Stimulated activated CD8-positive, alpha-beta memory T cell treated with anti-CD3 and anti-CD28 coated beads, Interleukin-4, amount 100 ng/mL, for 48 hours (primary cell): ENCODE measurements at regions not wholly inside any gene's neighbourhood (a gene's known extent, or its start where the extent isn't known, plus 50 kb on each side); places are given as distances from the start of the nearest gene placed in this dataset.

ENCODE experiments used
- DNase-seq: peaks from one replicate; pipeline ENCODE4 v3.0.0-alpha.2; 2020

DNA sequence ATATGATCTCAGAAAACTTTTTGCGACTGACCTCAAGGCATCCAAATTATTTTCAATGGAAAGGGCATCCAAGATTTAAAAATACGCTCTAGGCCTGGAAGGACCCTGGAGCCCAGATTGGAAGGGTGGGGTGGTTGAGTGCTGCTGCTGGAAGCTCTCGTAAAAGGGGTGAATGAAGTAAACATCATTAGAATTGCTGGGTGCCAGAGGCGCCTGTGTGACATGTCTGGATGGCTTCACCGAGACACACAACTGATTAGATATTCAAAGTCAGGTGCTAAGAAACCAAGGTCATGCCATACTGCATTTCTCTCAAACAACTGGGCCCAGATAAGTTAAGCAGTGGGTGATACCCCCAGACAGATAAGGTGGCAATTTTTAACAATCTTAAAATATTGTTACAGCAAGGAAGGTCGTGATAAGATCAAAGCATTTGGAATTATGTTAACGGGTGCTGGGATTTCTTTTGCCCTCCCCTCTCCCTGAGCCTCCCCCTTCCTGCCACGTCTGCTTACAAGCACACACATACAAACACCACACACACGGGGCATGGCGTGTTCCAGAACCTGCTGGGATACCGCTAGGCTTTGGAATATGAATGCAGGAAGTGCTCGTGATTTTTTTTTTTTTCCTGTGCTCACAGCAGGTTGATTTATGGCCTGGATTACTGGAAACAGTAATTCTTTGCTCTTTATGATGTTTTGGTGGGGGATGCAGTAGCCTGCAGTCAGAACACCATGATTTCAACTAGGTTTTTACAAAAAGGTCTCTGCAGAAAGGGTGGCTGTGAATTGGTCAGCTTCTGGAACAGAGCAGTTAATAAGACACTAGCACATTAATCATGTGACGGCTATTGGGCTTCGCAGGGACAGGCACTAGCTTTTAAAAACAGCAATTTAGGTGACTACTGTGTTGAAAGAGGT lies 551.2 kb downstream of the QKI start:
- DNase-seq = no peak

DNA sequence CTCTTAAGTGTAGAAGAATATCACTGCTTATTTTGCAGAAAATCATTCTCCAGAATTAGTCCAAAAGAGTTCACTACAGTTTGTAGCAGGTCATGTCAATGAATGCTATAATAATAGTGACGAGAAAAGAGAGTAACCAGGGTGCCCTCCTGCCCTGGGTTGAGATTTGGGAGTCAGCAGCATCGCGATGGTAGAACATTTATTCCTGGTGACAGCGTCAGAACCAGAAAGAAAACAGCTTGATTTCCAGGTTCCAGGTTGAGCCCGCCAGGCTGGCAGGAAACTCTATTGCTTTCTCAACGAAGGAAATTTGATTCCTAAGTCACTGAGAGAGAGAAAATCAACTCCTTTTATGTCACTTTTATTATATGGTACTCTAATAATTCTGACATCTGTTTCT lies 550.3 kb downstream of the QKI start:
- no peak for DNase-seq

DNA sequence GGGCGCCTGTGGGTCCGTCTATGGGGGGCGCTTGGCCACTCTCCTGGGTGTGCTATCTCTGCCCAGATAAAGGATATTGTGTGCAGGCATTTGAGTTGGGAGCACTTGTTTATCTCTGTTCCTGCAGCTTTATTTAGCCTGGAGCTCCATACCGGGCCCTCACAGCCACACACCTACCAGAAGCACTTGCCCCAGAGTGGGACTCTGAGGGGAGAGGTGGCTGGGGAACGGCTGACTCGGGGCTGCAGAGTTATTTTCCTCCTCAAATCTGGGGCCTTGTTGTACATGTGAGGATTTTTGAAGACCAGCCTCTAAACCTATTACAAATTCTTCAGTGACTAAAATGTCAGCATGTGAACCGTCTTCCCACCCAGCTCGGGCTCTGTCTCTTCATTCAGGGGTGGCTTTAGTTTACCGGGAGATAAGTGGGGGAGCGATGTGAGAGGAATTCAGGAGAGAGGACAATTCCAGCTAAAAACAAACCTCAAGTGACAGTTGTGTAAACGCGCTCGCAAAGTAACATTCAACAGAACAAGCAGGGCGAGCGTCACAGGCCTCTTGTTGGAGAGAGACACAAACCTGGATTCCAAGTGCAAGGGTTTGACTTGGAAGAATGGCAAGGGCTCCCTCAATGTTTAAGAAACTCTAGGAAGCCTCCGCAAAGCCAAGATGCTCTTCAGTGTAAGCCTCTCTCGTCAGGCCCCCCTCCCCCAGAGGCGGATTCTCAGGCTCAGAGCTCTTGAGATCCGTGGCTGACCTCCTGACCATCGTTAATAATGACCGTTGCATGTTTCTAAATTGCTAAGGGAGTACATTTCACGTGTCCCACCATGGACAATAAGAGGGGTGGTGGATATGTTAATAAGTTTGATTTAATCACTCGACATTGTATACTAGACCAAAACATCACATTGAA lies 548.9 kb downstream of the QKI start:
- DNase-seq = no peak

DNA sequence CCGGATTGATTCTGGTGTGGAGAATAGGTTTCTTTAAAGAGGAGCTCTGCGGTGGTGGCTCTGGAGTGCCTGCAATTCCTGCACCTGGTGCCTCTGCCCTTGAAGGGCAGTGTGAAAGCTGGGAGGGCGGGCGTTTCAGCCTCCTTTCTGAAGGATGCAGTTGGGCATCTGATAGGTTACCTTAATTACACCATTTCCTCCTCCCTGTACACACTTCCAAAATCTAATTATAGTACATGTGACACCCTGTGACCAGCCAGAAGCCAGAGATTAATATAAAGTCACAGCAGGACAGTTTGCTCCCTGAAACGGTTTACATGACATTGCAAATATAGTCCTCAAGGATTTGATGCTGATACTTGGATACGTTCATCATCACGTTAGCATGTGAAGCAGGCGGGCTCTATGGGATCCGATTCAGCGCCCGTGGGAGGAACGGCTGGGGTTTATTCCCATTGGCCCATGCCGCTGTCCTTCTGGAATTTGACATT lies 548.2 kb downstream of the QKI start:
- DNase-seq = no peak

DNA sequence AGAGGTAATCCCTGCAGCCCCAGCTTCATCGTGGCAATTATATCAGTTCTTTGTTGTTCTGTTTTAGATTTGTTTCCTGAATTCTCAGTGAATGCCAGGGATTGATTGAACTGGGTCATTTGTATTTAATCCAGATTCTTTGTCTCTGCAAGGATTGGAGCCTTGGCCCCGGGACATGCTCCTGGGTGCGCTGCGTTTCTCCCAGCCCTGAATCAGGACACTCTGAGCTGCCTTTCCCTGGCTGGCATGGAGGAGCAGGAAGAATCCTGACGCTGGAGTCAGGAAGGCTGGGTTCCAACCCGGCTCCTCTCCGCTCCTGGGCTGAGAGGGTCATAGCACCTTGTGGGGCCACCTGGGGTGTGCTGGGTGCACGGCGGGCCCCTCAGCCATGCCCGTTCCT lies 545.6 kb downstream of the QKI start:
- DNase-seq = no peak

DNA sequence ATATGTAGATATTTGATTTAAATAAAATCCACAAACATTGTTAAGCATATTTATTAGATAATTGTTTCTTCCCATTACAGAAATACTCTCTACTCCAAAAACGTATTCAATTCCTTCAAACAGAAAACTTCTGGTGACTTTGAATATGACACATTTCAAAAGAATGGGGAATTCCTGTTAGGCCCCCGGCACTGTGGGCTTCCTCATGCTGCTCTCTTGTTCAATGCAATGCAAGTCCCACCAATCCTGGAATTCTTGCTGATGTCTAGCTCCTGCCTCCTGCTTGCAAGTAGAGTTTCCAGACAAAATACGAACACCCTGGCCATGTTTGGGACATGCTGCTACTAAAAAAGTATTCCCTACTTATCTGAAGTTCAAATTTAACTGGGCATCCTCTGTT lies 544.1 kb downstream of the QKI start:
- no peak for DNase-seq

DNA sequence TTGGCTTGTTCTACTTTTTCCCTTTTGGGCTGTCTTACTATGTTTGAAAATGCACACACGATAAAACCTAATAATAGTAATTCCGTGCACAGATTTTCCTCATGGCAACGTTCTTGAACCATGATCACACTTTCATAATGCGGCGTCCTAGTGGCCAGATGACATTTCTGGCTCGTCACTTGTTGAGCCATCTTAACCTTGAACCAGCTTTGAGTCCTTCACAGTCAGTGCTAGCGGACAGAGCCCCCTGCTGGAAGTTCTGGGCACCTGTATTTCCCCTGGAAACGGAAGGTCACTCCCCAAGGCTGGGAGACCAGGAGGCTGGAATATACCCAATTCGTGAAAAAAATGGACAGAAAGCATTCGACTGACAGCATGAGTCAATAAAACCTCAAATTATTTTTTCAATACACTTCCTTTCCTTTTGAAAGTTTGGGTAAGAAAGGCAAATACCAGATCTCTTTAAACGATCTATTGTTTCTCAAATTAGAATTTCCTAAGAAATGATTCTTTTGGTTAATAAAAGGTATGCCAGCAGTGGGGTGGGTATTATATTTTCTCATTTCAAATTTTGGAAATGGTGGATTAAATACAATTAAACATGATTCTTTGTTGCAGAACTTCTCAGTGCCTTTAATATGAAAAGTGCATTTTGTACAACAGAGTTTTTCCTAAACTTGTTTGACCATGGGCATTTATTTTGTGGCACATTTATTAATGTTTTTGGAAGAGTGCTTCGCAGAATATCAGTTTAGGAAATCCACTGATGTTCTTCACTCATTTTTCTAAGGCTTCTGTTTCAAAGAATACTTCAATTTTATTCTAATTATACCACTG lies 542.3 kb downstream of the QKI start:
- DNase-seq = peak; percentile 73

DNA sequence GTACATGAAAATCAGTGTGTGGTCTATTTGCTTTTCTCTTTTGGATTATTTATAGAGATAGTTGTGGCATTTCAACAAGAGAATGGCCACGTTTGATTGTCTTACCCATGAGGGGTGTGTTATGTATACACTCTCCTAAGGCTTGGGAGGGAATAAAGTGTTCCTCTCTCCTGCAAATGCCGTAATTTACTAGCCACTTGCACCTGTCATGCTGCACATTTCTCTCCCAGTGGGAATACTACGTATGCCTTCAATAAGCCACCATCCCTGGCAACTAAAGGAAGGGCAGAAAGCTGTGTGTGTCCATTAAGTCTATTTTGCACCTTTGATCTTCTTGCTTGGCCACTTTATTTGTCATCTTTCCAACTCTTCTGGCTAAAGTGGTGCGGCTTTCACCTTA lies 541.2 kb downstream of the QKI start:
- DNase-seq = no peak

DNA sequence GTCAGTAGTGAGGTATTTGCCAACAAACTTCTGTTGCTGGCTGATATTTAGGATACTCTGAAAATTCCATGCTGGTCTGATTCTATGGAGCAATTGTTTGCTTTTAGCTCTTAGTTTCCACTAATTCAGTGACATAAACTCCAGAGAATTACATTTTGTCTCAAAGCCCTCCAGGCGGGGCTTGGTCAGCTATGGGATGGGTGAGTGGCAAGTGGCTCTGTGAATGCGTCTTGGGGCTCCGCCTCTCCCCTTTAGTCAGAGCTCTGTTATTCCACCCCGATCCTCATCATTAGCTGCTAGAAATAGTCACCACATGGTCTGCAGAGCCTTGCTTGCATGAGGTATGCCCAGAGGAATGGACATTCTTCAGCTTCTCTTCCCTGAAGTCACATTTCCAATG lies 540.6 kb downstream of the QKI start:
- no peak for DNase-seq

DNA sequence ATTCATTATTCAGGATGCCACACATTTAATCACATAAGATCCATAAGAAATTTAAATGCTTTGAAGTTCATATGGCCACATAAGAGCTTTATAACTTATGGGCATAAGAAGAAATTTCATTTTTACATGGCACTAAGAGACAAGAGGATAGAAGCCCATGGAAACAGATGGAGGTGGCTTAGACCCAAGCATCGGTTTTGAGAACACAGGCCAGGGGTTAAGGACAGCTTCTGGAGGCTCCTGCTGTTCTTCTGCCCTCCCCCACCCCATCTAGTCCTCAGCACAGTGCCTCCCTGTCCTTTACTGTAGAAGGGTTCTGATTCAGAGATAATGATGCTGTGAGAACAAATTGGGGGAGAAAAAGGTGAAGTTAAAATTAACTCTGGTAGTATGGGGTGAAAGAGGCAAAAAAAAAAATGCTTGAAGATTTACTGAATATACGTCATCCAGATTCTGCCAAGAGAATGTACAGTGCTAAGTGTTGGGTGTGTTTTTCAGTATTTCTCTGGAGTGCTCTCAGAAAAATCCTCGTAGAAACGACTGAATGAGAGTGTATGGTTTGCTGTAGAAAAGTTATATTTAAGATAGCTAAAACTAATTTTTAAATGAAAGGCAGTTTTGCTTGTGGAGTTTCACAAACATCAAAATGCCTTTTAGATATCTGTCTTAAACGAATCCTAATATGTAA lies 539.7 kb downstream of the QKI start:
- no peak for DNase-seq

DNA sequence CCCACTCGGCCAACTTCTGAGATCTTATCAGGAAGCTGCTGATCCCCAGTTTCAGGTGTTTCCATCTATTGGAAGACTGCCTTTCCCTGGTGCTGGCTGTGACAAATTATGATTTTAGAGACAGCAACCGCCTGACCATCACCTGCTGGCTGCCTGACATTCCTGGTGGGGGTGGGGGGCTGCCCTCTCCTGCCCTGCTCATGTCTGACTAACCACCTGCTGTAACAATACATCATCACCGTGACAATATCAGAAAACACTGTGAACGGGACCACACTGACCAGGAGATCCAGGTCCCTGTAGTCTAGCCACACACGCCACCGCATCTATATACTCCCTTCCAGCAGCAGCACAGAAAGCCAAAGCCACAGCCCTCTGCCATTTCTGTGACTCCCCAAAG lies 537.5 kb downstream of the QKI start:
- DNase-seq = no peak

DNA sequence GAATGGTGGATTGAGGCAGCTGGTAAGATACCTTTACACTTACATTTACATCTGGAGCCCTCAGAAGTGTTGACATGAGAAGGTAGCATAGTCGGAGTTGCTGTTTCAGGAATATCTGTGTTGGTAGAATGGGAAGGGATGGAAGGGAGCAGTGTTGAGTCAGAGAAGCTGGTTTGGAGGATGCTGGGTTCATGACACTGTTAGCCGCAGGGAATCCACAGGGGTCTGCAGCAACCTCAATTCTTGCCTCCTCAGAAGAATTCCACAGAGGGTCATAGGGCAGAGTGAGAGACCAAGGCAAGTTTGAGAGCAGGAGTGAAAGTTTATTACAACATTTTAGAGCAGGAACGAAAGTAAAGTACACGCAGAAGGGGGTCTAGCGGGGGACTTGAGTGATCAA lies 536.8 kb downstream of the QKI start:
- DNase-seq = no peak

DNA sequence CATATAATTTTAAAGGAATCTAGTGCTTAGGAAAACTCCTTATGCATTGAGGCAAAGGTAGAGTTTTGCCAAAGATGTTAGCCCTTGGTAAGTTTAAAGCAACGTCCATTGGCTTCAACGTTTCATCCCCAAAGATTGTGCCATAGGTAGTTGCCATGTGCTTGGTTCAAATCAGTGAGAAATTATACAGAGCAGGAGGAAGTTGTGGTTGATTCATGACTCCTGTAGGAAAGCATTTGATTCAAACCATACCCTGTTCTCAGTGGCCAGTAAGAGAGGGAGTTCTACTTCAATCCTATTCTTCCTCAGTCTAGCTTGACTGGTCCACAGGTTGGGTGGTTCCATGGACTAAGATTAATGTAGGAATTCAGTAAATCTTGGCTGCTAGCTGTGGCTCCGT lies 535.6 kb downstream of the QKI start:
- DNase-seq = no peak

DNA sequence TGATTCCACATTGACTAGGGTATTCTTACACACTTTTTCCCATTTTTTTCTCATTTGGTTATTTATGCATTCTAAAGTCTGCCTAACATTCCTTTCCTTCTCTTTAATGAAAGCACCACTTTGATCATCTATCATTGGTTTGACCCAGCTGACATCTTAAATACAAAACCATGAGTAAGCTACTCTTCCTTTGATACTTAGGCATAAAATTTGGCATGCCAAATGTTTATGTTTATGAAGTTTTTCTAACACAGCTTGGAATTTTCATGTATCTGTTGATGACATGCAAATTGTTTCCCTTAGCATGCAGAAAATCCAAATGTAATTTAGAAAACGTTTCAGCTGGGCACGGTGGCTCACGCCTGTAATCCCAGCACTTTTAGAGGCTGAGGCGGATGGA lies 534.9 kb downstream of the QKI start:
- no peak for DNase-seq

DNA sequence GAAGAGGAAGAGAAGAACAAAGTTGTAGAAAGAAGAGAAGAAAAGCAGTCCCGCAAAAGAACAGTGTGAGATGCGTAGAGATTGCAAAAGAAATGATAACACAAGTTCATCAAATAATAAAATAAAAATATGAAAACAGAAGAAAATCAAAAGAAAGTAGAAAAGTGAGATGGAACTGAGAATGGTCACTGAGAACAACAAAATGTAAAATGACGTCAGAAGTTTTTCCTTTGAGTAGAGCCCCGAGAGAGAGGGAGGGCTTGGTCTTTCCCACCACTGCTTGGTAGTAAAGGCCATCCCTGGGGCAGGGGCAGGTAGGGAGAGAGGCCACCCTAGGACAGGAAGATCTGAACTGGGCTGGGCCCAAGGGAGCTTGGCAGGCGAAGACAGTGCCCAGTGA lies 533.7 kb downstream of the QKI start:
- no peak for DNase-seq

DNA sequence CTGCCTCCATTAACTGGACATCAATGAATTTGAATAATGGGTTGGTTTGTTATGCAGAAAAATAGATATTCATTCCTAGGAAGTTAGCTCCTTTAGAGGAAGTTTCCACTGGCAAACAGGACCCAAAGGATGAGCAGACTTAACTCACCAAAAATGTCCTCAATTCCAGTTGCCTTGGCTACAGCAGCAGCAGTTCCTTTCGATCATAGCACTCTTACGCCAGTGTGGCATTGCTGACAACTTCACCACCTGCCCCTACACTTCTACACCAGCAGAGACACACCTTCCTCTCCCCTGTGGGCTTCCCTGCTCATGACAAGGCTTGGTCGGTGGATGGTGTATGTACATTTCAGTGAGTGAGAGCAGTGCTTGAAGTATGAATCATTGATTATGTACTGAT lies 532.8 kb downstream of the QKI start:
- no peak for DNase-seq

DNA sequence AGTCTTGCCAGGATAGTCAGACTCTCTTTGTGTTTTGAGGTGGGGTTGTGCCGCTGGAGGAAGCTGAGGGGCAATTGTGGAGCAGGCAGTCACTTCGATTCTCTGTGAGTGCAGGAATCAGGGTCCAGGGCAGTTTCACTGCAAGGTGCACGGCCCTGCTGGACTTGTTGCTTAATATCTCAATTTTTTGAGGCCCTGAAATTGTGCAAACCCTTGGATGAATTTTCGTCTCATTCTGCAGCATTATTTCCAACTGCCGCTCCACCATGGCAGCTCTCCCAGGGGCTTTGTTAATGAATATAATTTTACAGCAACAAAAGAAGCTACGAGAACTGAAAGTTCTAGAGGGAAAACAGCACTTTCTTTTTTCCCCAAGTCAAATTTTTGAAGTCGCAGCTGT lies 531.9 kb downstream of the QKI start:
- no peak for DNase-seq

DNA sequence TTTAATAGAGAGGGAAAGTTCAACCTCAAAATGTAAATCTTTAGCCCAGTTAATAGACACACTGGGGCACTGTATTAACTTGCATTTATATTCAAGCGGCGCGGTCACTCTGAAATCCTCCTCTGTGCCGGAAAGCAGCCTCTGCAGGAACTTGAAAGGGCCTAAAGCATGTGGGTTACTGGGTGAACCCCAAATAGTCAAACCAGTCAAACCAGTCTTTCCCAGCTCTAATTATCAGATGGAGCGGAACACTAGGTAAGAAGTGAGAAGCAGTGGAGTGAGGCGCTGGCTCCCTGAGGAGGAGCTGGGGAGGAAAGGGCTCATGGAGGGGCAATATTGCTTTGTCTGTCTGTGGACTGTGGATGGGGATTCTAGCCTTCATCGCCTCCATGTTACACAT lies 531.3 kb downstream of the QKI start:
- DNase-seq = no peak

DNA sequence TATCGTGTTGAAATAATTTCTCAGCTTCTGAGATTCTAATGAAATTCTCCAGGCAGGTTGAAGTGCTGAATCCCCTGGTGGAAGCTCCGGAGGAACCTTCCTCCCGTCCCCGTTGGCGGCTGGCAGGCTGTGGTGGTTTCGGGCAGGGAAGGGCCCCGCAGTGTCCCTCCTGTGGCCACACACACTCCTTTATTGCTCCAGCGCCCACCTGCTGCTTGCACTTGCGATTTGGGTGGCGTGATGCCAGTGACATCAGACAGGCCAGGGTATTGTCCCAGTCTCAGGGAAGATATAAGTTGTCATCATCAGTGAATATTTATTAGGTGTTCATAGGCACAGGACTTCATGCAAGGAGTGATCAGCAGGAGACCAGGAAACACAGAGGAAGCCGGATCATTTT lies 530.4 kb downstream of the QKI start:
- no peak for DNase-seq

DNA sequence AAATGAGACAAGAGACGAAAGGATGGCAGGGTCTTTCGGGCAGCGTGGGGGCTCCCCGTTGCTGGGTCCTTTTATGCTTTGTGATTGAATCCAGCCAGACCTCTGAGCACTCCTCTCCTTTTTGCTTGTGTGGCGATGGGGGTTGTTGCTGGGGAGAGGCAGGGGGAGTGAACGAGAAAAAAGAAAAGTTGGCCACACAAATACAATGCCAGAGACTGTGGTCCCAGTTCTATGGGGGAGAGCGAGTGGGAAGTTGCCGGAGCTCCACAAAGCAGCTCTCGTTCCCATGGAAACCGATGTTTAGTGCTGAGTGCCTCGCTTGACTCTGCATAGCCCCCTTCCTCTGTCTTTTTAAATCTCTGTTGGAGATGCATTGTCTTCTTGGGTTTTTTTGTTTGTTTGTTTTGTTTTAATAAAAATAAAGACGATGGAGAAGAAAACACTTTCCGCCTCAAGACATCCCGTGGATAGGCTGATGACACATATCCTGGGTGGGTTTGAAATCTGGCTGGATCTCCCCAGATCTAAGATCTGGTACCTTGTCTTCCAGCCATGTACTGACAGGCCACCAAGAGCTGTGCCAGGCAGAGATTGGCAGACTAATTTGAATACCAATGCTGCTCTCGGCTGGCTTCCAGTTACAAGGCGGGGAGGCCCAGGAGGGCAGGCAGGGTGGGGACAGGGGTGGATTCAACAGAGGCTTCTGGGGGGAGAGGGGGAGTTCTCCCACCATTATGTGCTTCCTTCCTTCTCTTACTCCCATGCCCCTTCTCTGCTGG lies 529.3 kb downstream of the QKI start:
- no peak for DNase-seq

DNA sequence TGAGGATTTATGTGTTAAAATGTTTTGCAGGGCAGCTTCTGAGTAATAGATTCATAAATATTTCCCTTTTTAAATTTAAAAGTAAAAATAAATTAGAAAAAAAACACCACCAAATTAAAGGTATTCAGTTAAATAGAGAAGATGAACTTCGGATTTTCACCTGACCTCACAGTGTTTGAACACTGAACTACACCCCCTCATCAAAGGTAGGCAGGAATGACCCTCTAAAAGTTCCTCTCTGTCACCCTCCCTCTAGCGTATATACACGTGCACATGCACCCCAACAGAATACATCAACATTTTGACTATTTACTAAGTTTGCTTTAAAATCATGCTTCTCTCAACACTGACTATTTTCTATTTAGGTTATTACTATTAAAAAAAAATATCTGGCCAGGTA lies 528.3 kb downstream of the QKI start:
- no peak for DNase-seq

DNA sequence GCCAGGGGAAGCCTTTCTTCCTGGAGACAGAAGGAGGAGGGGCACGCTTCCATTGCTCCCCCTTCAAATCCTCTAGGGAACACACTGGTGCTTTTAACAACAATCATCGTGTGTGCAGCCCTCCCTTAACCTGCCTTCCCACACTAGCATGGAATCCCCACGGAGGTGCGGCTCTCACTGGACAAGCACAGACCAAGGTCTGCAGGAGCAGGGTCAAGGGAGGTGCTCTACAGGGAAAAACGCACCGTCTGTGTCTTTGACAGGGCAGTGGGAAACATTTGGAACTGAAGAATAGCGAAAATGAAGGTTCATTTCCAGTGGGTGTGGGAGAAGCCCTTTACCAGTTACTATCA lies 527.1 kb downstream of the QKI start:
- DNase-seq = no peak
